NB4 (cell line): ENCODE measurements at regions not wholly inside any gene's neighbourhood (a gene's known extent, or its start where the extent isn't known, plus 50 kb on each side); places are given as distances from the start of the nearest gene placed in this dataset.

Source experiments
- DNase-seq: peaks from one replicate; pipeline ENCODE4 v3.0.0; 2010; ENCODE audit warnings: low read depth
- H3K4me3 ChIP-seq: one replicate; pipeline ENCODE4 v1.5.1; 2011; ENCODE audit warnings: mild to moderate bottlenecking, low read depth, low read length, moderate library complexity
- MYC ChIP-seq: IDR thresholded peaks from 2 replicates; pipeline ENCODE4 v1.6.1; 2011; ENCODE audit warnings: low read depth, low read length
- POLR2A ChIP-seq: IDR thresholded peaks from 2 replicates; pipeline ENCODE4 v1.6.1; 2011; ENCODE audit warnings: mild to moderate bottlenecking; ENCODE audit not compliant: insufficient read length; ENCODE audit errors: extremely low read depth
- TF ChIP-seq, protein P1 (sequence below): IDR thresholded peaks from 2 replicates; pipeline ENCODE4 v1.6.1; 2011; ENCODE audit warnings: low read depth, low read length
- TF ChIP-seq, protein P2 (sequence below): IDR thresholded peaks from one replicate; pipeline ENCODE4 v1.5.1; 2012; ENCODE audit warnings: low read depth, low read length

GRCh38 chr3:5542472-5542871, 355.0 kb downstream of the EDEM1 start:
- H3K4me3 ChIP-seq = no peak overlapping the region
- TF ChIP-seq, protein P1, sequence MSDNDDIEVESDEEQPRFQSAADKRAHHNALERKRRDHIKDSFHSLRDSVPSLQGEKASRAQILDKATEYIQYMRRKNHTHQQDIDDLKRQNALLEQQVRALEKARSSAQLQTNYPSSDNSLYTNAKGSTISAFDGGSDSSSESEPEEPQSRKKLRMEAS = no peak
- TF ChIP-seq POLR2A (no peak), MYC (no peak)
- TF ChIP-seq, protein P2, sequence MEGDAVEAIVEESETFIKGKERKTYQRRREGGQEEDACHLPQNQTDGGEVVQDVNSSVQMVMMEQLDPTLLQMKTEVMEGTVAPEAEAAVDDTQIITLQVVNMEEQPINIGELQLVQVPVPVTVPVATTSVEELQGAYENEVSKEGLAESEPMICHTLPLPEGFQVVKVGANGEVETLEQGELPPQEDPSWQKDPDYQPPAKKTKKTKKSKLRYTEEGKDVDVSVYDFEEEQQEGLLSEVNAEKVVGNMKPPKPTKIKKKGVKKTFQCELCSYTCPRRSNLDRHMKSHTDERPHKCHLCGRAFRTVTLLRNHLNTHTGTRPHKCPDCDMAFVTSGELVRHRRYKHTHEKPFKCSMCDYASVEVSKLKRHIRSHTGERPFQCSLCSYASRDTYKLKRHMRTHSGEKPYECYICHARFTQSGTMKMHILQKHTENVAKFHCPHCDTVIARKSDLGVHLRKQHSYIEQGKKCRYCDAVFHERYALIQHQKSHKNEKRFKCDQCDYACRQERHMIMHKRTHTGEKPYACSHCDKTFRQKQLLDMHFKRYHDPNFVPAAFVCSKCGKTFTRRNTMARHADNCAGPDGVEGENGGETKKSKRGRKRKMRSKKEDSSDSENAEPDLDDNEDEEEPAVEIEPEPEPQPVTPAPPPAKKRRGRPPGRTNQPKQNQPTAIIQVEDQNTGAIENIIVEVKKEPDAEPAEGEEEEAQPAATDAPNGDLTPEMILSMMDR = no peak

DNA sequence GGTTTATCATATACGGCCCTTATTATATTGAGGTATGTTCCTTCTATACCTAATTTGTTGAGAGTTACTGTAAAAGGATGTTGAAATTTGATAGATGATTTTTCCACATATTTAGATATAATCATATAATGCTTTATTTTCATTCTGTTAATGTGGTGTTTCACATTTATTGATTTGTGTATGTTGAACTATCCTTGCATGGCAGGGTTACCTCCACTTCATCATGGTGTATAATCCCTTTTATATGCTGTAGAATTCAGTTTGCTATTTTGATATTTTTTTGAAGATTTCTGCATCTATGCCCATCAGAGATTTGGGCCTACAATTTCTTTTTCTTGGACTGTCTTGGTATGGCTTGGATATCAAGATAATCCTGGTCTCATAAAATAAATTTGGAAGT, 355.5 kb downstream of the EDEM1 start:
- TF ChIP-seq, protein P2 = no peak
- no peak for TF ChIP-seq POLR2A
- TF ChIP-seq MYC = no peak
- TF ChIP-seq, protein P1 = no peak
- DNase-seq = no peak
- H3K4me3 ChIP-seq = no peak overlapping the region

More at GRCh38 chr3:5542472-5542871, 355.0 kb downstream of the EDEM1 start:
- DNase-seq = no peak

GRCh38 chr3:5545719-5546118, 358.2 kb downstream of the EDEM1 start:
- DNase-seq = no peak
- TF ChIP-seq POLR2A (no peak), MYC (no peak)
- TF ChIP-seq, protein P2 = no peak
- TF ChIP-seq, protein P1 = no peak
- H3K4me3 ChIP-seq = no peak overlapping the region

DNA sequence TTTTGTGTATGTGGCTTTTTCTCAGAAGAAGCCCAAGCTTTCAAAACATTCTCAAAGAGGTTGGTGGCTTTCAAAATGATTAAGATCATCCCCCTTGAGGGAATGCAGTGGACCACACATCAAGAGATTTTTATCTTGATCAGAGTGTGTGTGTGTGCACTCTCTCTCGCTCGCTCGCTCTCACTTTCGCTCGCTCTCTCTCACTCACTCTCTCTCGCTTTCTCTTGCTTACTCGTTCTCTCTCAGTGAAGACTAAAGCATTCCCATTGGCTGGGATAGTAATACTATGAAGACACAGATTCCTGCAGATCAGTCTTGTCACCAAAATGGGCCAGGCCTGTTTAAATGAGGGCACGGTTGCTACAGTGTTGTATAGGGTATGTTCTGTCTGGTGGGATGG, 365.7 kb downstream of the EDEM1 start:
- TF ChIP-seq, protein P1 = no peak
- no peak for TF ChIP-seq MYC
- TF ChIP-seq POLR2A = no peak
- TF ChIP-seq, protein P2 = no peak
- no peak overlapping the region for H3K4me3 ChIP-seq
- no peak for DNase-seq

GRCh38 chr3:5554245-5554747, 366.8 kb downstream of the EDEM1 start:
- DNase-seq = no peak
- TF ChIP-seq, protein P2 = no peak
- TF ChIP-seq MYC (no peak), POLR2A (no peak)
- TF ChIP-seq, protein P1 = no peak
- no peak overlapping the region for H3K4me3 ChIP-seq
